Activated CD8-positive, alpha-beta memory T cell treated with anti-CD3 and anti-CD28 coated beads, Interleukin-2, amount 50 U/mL, for 4 hours (primary cell): ENCODE measurements at regions not wholly inside any gene's neighbourhood (a gene's known extent, or its start where the extent isn't known, plus 50 kb on each side); places are given as distances from the start of the nearest gene placed in this dataset.

ENCODE experiments used
- DNase-seq: peaks from one replicate; pipeline ENCODE4 v3.0.0-alpha.2; 2020

DNA sequence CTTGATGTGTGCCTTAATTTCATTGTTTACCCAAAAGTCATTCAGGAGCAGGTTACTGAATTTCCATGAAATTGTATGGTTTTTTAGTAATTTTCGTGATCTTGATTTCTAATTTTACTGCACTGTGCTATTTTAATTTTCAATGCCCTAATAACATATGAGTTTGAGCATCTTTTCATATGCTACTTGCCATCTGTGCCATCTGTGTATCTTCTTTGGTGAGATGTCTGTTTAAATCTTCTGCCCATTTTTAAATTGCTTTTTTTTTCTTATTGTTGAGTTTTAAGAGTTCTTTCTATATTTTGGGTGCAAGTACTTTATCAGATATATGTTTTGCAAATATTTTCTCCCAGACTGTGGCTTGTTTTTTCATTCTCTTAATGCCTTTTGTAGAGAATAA lies 165.9 kb downstream of the ST6GAL2 start:
- no peak for DNase-seq

DNA sequence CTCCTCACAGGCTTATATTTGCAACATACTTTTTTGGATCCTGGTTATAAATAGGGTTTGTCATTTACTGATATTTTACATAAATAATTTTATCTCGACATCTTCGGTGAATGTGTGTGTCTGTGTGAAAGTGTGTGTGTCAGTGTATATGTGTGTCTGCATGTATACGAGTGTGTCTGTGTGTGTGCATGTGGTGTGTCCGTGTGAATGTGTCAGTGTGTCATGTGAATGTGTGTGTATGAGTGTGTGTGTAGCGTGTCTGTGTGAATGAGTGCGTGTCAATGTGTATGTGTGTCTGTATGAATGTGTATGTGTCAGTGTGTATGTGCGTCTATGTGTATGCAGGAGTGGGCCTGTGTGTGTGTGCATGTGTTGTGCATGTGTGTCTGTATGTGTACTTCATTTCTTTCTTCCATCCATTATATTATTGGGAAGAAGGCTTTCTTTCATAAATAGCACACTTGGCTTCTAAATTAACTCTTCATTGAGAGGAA lies 161.6 kb downstream of the ST6GAL2 start:
- no peak for DNase-seq

- no peak for DNase-seq
Measured at GRCh38 chr2:106734165-106734564, 151.8 kb downstream of the ST6GAL2 start.

DNA sequence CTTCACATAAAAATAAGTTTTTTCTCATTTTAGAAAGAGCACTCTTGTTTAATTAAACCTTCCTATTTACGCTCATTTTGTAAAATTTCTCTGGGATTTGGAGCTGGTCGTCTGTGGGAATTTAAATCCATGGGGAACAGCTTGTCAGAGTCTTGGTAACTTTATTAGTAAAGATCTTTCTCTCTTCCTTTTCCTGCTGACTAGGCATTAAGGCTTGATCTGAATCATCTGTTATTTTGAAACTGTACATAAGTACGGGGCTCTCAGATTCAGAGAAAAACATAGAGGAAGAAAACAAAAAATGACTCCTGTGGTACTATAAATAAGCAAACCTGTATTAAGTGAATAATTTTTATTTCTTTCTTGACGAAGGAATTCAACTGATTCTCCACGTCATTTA lies 150.2 kb downstream of the ST6GAL2 start:
- no peak for DNase-seq

GRCh38 chr2:106736221-106736620 lies 149.7 kb downstream of the ST6GAL2 start:
- no peak for DNase-seq

GRCh38 chr2:106745468-106745867 lies 140.5 kb downstream of the ST6GAL2 start:
- no peak for DNase-seq

- no peak for DNase-seq
Measured at GRCh38 chr2:106749823-106750222, 136.1 kb downstream of the ST6GAL2 start.
